Left ventricle myocardium superior (tissue), 1 donor: ENCODE measurements at regions not wholly inside any gene's neighbourhood (a gene's known extent, or its start where the extent isn't known, plus 50 kb on each side); places are given as distances from the start of the nearest gene placed in this dataset.

Source experiments
- ATAC-seq: fragments of 200-7000 bp; cut with Tn5 transposase; one replicate; pipeline ENCODE4 v1.9.1; 2020; ENCODE audit warnings: mild to moderate bottlenecking, moderate library complexity
- DNase-seq: peaks from one replicate; pipeline ENCODE4 v3.0.0-alpha.2; 2020
- intact Hi-C: fragments of 100-400 bp; cut with micrococcal nuclease; formaldehyde crosslinking; loops from one replicate; pipeline ENCODE4 v1.11.0; 2022
- donor health status: DM: no; HTN: yes; CAD: no; lungs with severe emphysema.

GRCh38 chr7:142611566-142612236 lies 137.6 kb upstream of the PRSS1 start:
- DNase-seq (no peak), ATAC-seq (no peak)
- intact Hi-C loops = no loop called here

DNA sequence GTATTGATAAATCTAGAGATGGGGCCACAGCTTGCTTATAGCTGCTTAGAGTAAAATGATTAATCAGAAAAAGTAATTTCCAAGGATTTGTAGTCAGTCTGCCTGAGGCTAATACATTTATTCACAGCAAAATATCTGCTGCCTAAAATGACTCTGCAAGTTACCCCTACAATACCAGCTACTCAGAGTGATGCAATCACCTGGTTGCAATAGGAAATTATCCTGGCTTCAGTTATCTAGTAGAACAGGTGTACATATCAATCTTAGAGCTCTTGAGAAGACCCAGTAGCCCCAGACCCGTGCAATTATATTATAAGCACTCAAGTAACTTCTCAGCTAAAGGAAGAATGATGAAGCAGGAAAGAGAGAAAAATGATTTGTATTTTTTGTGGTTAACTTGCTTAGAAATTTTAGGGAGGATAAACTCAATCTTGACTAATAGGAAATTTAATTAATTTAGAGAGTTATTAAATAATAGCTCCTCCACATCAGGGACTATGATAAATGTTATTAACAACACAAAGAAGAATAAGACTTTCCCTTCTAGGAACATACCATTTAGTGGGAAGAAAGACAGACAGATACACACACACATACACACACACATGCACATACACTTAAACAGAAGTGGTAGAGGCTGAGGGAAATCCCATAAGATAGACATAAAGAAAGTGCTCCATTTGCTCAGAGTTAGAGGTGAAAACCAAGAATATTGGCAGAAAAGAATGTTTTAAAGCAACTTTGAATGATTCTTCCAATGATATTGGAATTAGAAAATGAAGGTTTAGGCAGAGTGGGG lies 140.4 kb upstream of the PRSS1 start:
- no peak for ATAC-seq

DNA sequence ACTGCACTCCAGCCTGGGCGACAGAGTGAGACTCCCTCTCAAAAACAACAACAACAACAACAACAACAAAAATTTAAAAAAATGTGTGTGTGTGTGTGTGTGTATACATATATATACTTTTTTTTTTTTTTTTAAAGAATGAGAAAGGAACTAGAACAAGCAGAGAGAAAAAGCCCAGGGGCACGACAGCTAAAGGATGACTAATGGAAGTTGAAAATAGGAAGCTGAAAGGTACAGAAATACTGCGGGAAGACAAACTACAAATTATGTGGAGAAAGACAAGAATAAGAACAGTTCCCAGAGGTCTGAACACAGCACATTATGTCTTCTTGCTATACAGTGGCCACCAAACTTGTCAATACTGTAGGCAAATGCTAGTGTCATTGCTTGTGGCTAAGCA lies 141.9 kb upstream of the PRSS1 start:
- no peak for ATAC-seq
- intact Hi-C loops = loop anchor here (10.0 kb wide), 1 partner anchor 207 kb away; no protein-coding TSS in a partner anchor
- no peak for DNase-seq

More for the DNA sequence above, 140.4 kb upstream of the PRSS1 start:
- intact Hi-C loops = loop anchor here (10.0 kb wide), 1 partner anchor 206 kb away; no protein-coding TSS in a partner anchor
- DNase-seq = no peak

GRCh38 chr7:142606081-142606480 lies 143.2 kb upstream of the PRSS1 start:
- intact Hi-C loops = loop anchor here (10.0 kb wide), 1 partner anchor 209 kb away; no protein-coding TSS in a partner anchor
- no peak for DNase-seq
- ATAC-seq = no peak

GRCh38 chr7:142604671-142605070 lies 144.6 kb upstream of the PRSS1 start:
- DNase-seq (no peak), ATAC-seq (no peak)
- intact Hi-C loops = loop anchor here (10.0 kb wide), 1 partner anchor 210 kb away; no protein-coding TSS in a partner anchor

DNA sequence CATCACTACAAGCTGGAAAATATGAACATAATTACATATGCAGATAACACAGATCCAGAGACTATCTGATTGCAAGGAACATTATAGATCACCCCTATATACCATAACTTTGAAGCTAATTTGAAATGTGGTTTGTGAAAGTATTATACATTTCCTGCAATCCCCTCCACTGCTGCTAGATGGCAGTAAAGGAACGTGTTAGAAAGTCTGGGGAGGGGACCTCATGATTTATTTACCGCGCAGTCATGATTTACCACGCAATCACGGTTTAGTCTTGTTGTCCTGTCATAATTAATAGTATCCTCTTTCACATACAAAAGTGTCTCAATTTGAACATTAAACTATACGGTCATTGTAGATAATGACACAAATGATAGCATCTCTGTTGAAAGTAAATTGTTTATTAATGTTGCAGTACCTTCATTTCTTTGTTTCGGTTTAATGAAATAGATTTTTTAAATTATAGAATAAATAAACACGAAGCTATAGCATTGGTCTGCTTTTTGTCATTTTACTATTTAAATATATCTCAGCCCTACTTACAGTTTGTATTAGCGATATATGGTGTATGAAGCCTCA lies 145.3 kb upstream of the PRSS1 start:
- no peak for DNase-seq
- intact Hi-C loops = loop anchor here (10.0 kb wide), 1 partner anchor 211 kb away; no protein-coding TSS in a partner anchor
- no peak for ATAC-seq

DNA sequence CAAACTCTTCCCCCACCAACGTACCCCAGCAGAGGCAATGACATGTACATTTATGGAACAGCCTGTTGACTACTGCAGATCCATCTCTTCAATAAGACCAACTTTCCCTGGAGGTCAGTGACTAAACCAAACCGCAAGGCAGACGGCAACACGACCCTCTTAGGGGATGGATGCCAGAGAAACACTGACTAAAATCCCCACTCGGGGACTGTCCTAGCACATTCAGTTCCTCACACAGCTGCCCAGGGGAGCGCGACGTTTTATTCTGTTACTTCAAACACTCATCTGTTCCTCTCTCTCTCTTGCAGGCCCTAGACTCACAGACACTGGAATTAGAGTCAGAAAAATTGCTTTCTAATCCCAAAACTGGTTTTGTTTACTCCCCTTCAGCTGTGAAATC lies 146.5 kb upstream of the PRSS1 start:
- ATAC-seq (peak; percentile 79), DNase-seq (peak; percentile 37)
- intact Hi-C loops = loop anchor here (10.0 kb wide), 1 partner anchor 212 kb away; no protein-coding TSS in a partner anchor

DNA sequence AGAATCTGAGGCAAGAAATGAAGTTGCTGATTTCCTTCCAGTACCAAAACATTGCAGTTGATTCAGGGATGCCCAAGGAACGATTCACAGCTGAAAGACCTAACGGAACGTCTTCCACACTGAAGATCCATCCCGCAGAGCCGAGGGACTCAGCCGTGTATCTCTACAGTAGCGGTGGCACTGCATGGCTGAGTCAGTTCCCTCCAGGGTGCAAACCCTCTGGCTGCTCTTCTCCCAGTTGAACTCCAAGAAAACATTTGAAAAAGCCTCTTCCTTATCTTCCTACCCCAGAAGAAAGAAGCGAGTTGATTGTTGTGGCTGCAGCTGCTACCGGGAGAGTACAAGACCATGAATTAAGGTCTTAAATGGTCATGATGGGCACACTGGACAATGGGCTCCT lies 147.1 kb upstream of the PRSS1 start:
- intact Hi-C loops = loop anchor here (10.0 kb wide), 1 partner anchor 213 kb away; no protein-coding TSS in a partner anchor

GRCh38 chr7:142598297-142598696 lies 151.0 kb upstream of the PRSS1 start:
- DNase-seq (no peak), ATAC-seq (no peak)
- intact Hi-C loops = no loop called here

More for the DNA sequence above, 147.1 kb upstream of the PRSS1 start:
- DNase-seq (no peak), ATAC-seq (no peak)

DNA sequence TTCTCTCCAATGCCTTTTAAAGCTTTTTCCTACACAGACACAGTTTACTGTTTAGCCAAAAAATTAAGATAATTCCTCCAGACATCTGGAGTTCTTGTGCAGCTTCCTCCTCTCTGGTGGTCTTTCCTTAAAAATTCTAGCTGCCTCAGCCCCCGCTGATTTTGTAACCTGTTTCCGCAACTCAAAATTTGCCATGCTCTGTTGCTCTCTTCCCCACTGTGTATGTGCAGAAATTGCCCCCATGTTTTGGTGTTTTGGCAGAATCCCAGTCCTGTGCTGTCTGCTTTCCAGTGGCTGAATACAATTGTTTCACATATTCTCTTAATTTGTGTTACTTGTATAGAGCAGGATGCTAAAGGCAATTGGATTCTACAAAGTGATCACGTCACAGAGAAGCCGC lies 151.7 kb upstream of the PRSS1 start:
- DNase-seq (no peak), ATAC-seq (no peak)
- intact Hi-C loops = no loop called here

DNA sequence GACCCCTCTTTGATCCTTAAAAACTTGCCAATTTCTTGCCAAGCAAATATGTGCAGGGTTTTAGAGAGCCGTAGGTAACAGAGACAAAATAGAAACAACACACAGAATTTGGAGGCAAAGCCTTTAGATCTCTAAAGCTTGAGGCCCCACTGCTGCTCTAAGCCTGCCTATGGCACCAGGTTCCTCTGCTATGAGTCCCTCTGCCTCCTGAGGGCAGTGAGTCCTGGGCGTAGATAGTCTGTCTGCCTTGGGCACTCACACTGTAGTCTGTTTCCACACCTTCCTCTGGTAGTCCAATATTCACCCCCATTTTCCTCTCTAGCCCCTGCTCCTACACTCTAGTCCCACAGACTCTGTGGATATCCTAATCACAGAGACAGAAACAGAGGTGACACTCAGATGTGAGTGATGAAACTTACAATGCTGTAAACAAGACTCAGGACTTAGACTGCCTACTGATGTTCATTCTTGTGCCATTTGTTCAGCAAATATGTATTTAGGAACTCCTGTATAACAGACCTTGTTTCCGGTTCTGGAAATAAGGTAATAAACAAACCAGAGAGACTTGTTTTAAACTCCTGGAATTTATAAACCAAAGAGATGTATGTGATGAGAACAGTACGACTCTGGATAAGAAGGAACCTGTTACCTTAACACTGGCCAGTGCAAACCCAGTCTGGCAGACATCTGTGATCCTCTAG lies 153.3 kb upstream of the PRSS1 start:
- no peak for DNase-seq
- no peak for ATAC-seq
- intact Hi-C loops = no loop called here

- intact Hi-C loops = no loop called here
- DNase-seq = no peak
- ATAC-seq = no peak
Measured at GRCh38 chr7:142594078-142594477, 155.2 kb upstream of the PRSS1 start.

DNA sequence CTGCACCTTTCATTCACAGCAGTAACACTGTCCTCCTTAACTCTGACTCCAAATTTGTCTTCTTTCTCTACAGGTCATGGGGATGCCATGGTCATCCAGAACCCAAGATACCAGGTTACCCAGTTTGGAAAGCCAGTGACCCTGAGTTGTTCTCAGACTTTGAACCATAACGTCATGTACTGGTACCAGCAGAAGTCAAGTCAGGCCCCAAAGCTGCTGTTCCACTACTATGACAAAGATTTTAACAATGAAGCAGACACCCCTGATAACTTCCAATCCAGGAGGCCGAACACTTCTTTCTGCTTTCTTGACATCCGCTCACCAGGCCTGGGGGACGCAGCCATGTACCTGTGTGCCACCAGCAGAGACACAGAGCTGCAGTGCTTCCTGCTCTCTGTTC lies 156.2 kb upstream of the PRSS1 start:
- intact Hi-C loops = no loop called here
- ATAC-seq = no peak

DNA sequence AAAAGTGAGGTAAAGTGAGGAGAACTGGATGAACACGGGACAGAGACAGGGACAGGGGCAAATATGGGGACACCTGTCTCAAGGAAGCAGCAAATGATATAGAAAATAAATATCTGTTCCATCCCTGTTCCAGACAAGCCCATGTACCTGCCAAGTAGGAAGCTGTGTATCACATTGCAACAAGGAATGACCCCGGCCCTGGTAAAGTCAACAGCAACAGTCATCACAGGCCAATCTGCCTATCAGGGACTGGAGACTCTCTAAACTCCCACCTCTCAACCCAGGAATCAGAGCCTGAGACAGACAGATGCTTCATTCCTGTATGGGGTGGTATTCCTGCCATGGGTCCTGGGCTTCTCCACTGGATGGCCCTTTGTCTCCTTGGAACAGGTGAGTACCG lies 156.6 kb upstream of the PRSS1 start:
- intact Hi-C loops = no loop called here
- no peak for ATAC-seq
- no peak for DNase-seq

More for the DNA sequence above, 156.2 kb upstream of the PRSS1 start:
- DNase-seq = no peak

DNA sequence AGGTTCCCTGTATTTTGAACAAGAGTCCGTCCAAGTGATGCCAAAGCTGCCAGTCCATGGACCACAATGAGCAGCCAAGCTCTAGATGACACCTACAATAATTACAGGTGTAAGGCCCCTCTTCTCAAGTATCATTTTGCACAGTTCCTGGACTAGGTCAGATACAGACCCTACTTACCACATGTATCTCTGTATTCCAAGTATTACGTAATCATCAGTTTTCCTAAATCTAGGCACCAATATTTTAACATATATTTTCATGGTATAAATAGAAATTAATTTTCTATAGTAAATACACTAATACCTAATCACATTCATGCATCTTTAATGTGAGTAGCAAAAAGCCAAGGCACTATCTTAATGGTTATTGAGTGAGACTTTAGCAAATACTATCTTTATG lies 157.0 kb upstream of the PRSS1 start:
- ATAC-seq (no peak), DNase-seq (no peak)
- intact Hi-C loops = no loop called here

GRCh38 chr7:142590830-142591457 lies 158.3 kb upstream of the PRSS1 start:
- intact Hi-C loops = no loop called here
- ATAC-seq (no peak), DNase-seq (no peak)

- DNase-seq = no peak
- intact Hi-C loops = no loop called here
- ATAC-seq = no peak
Measured at GRCh38 chr7:142590077-142590476, 159.2 kb upstream of the PRSS1 start.

GRCh38 chr7:142587578-142588191 lies 161.6 kb upstream of the PRSS1 start:
- peak; percentile 70 for ATAC-seq
- intact Hi-C loops = no loop called here
- no peak for DNase-seq

DNA sequence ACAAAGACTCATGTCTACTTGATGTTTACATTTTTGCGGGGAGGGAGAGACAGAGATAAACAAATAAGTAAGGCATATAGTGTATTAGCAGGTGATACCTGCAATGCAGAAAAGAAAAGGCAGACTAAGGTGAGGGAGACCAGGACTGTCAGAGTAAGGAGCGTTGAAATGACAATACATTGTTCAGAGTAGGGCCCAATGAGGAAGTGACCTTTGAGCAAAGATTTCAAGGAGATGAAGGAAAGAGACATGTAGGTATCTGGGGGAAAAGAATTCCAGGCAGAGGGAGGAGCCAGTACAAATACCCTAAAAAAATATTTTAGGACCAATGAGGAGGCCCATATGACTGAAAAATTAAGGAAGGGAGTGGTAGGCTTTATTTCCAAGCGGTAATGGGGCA lies 162.7 kb upstream of the PRSS1 start:
- no peak for ATAC-seq
- DNase-seq = no peak
- intact Hi-C loops = no loop called here
